DND-41 (cell line): ENCODE measurements at regions not wholly inside any gene's neighbourhood (a gene's known extent, or its start where the extent isn't known, plus 50 kb on each side); places are given as distances from the start of the nearest gene placed in this dataset.

Experiments used
- CTCF ChIP-seq: IDR thresholded peaks from 2 replicates; pipeline ENCODE4 v1.5.1; 2012; ENCODE audit warnings: borderline replicate concordance, low read length, moderate library complexity, mild to moderate bottlenecking; ENCODE audit not compliant: poor library complexity, severe bottlenecking; ENCODE audit errors: extremely low read depth
- EZH2 ChIP-seq: IDR thresholded peaks from 3 replicates; pipeline ENCODE4 v1.6.1; 2012; ENCODE audit warnings: borderline replicate concordance, low read depth, mild to moderate bottlenecking, moderate library complexity, low read length, inconsistent platforms; ENCODE audit not compliant: severe bottlenecking

GRCh38 chr5:93079046-93079445 lies 502.0 kb downstream of the NR2F1-AS1 start:
- TF ChIP-seq CTCF, result no peak
- TF ChIP-seq EZH2, result no peak
